H1 (cell line): ENCODE measurements at regions not wholly inside any gene's neighbourhood (a gene's known extent, or its start where the extent isn't known, plus 50 kb on each side); places are given as distances from the start of the nearest gene placed in this dataset.

Experiments
- CTCF ChIA-PET: fragments of 300-600 bp; sonication (Branson Sonifier 250); formaldehyde crosslinking; loops from one replicate; lab custom pipeline; 2021; ENCODE audit not compliant: partially characterized antibody; lab: Charles Lee
- POLR2A ChIA-PET: fragments of 300-600 bp; sonication (Branson Sonifier 250); formaldehyde crosslinking; loops from one replicate; lab custom pipeline; 2021; ENCODE audit warnings: inconsistent platforms; ENCODE audit not compliant: partially characterized antibody; lab: Charles Lee
- DNase-seq, 2 experiments: peaks; one replicate each; pipeline versions ENCODE4 v3.0.0 to v3.0.0-alpha.2; 2010 to 2022; ENCODE audit warnings: low spot score in 2 of 2, low read depth in 1 of 2, mixed read lengths in 1 of 2
- FAIRE-seq: peaks from 2 replicates; lab custom pipeline; 2011; peaks lifted over from hg19 to GRCh38; lab: Jason Lieb, UNC
- H2AFZ ChIP-seq: 2 replicates; pipeline ENCODE4 v1.8.1; 2012; ENCODE audit warnings: low read length, inconsistent platforms
- H2AK5ac ChIP-seq: 2 replicates; pipeline ENCODE4 v1.6.1; 2013; ENCODE audit warnings: low read depth, low read length
- H2BK120ac ChIP-seq: replicated peaks from 2 replicates; pipeline ENCODE3; 2013; ENCODE audit warnings: low read depth, low read length, inconsistent platforms
- H2BK12ac ChIP-seq: 2 replicates; pipeline ENCODE4 v1.6.1; 2013; ENCODE audit warnings: low read depth, low read length
- H2BK15ac ChIP-seq: 2 replicates; pipeline ENCODE4 v1.6.1; 2013; ENCODE audit warnings: low read length
- H2BK20ac ChIP-seq: 2 replicates; pipeline ENCODE4 v1.6.1; 2013; ENCODE audit warnings: low read length
- H2BK5ac ChIP-seq: 2 replicates; pipeline ENCODE4 v1.6.1; 2013; ENCODE audit warnings: low read depth, low read length
- H3K14ac ChIP-seq: 2 replicates; pipeline ENCODE4 v1.6.1; 2013; ENCODE audit warnings: inconsistent platforms; ENCODE audit not compliant: insufficient read length
- H3K18ac ChIP-seq: 2 replicates; pipeline ENCODE4 v1.6.1; 2013; ENCODE audit warnings: low read length; ENCODE audit errors: extremely low read depth
- H3K23ac ChIP-seq: 2 replicates; pipeline ENCODE4 v1.6.1; 2013; ENCODE audit warnings: inconsistent platforms; ENCODE audit not compliant: insufficient read length
- H3K23me2 ChIP-seq: 2 replicates; pipeline ENCODE4 v1.6.1; 2013; ENCODE audit warnings: low read depth, low read length
- H3K27ac ChIP-seq: 2 replicates; pipeline ENCODE4 v1.6.1; 2011; ENCODE audit warnings: low read depth, low read length, inconsistent platforms
- H3K27me3 ChIP-seq, 4 experiments: replicated peaks in 1 of 4; 1 replicate in 1 of 4; 2 replicates in 3 of 4; pipeline versions ENCODE4 v1.6.1 to v1.8.1; 2011 to 2013; ENCODE audit warnings: low read length in 3 of 4, mild to moderate bottlenecking in 3 of 4, inconsistent platforms in 2 of 4, mixed read lengths in 2 of 4, moderate library complexity in 1 of 4; ENCODE audit not compliant: control insufficient read depth in 3 of 4, insufficient read depth in 3 of 4; ENCODE audit errors: extremely low read depth in 1 of 4
- H3K36me3 ChIP-seq, 4 experiments: 2 replicates each; pipeline versions ENCODE4 v1.6.1 to v1.8.1; 2011 to 2013; ENCODE audit warnings: mild to moderate bottlenecking in 4 of 4, low read length in 3 of 4, moderate library complexity in 2 of 4, control low read depth in 1 of 4, inconsistent platforms in 1 of 4; ENCODE audit not compliant: insufficient read depth in 4 of 4, control insufficient read depth in 2 of 4
- H3K4ac ChIP-seq: replicated peaks from 2 replicates; pipeline ENCODE3; 2013; ENCODE audit warnings: low read length, low read depth, mixed read lengths, inconsistent platforms; ENCODE audit not compliant: insufficient read length
- H3K4me1 ChIP-seq, 4 experiments: replicated peaks in 1 of 4; 1 replicate in 1 of 4; 2 replicates in 3 of 4; pipeline versions ENCODE4 v1.6.1 to v1.8.1; 2011 to 2013; ENCODE audit warnings: low read length in 3 of 4, inconsistent platforms in 2 of 4, mixed read lengths in 1 of 4; ENCODE audit not compliant: insufficient read depth in 4 of 4, control insufficient read depth in 3 of 4
- H3K4me2 ChIP-seq, 2 experiments: 2 replicates each; pipeline versions ENCODE4 v1.6.1 to v1.8.1; 2011 to 2013; ENCODE audit warnings: low read depth in 2 of 2, low read length in 2 of 2, control low read depth in 1 of 2, inconsistent platforms in 1 of 2, mild to moderate bottlenecking in 1 of 2; ENCODE audit not compliant: insufficient read depth in 1 of 2
- H3K4me3 ChIP-seq, 4 experiments: fragments of 200-600, 300-600 bp in 1 of 4; sonication (generic), shearing (Covaris generic), sonication (Bioruptor Twin) in 1 of 4; 2 replicates each; pipeline versions ENCODE4 v1.5.1 to v1.8.1; 2011 to 2016; ENCODE audit warnings: low read length in 4 of 4, low read depth in 3 of 4, control low read depth in 2 of 4, inconsistent platforms in 2 of 4, mild to moderate bottlenecking in 2 of 4, mixed read lengths in 1 of 4, moderate library complexity in 1 of 4; ENCODE audit not compliant: insufficient read depth in 2 of 4; ENCODE audit errors: extremely low read depth in 1 of 4
- H3K56ac ChIP-seq: replicated peaks from 2 replicates; pipeline ENCODE3; 2013; ENCODE audit warnings: low read depth, mild to moderate bottlenecking, mixed read lengths, low read length, inconsistent platforms; ENCODE audit not compliant: insufficient read length
- H3K79me1 ChIP-seq: 2 replicates; pipeline ENCODE4 v1.6.1; 2013; ENCODE audit warnings: low read depth, low read length, control low read depth
- H3K79me2 ChIP-seq, 2 experiments: 2 replicates each; pipeline versions ENCODE4 v1.6.1 to v1.8.1; 2012 to 2013; ENCODE audit warnings: low read length in 2 of 2, mild to moderate bottlenecking in 2 of 2, inconsistent platforms in 1 of 2; ENCODE audit not compliant: insufficient read depth in 2 of 2, control insufficient read depth in 1 of 2
- H3K9ac ChIP-seq, 4 experiments: replicated peaks in 1 of 4; 1 replicate in 1 of 4; 2 replicates in 3 of 4; pipeline versions ENCODE4 v1.6.1 to v1.8.1; 2011 to 2013; ENCODE audit warnings: low read depth in 3 of 4, low read length in 3 of 4, control low read depth in 2 of 4, mild to moderate bottlenecking in 2 of 4, moderate library complexity in 2 of 4, inconsistent platforms in 1 of 4; ENCODE audit errors: extremely low read depth in 1 of 4
- H3K9me3 ChIP-seq, 2 experiments: 2 replicates each; pipeline versions ENCODE4 v1.6.1 to v1.8.1; 2012 to 2013; ENCODE audit warnings: mild to moderate bottlenecking in 2 of 2, moderate library complexity in 2 of 2, control low read depth in 1 of 2, inconsistent platforms in 1 of 2, low read depth in 1 of 2, low read length in 1 of 2, mixed read lengths in 1 of 2; ENCODE audit not compliant: insufficient read depth in 2 of 2
- H4K20me1 ChIP-seq, 2 experiments: replicated peaks in 1 of 2; 2 replicates each; pipeline versions ENCODE3 to v1.8.1; 2011 to 2013; ENCODE audit warnings: inconsistent platforms in 2 of 2, low read length in 2 of 2, mild to moderate bottlenecking in 1 of 2; ENCODE audit not compliant: insufficient read depth in 2 of 2, control insufficient read depth in 1 of 2
- H4K5ac ChIP-seq: 2 replicates; pipeline ENCODE4 v1.6.1; 2013; ENCODE audit warnings: low read length, low read depth, mixed read lengths, inconsistent platforms; ENCODE audit not compliant: insufficient read length
- H4K8ac ChIP-seq: 2 replicates; pipeline ENCODE4 v1.8.0; 2013; ENCODE audit warnings: mild to moderate bottlenecking, moderate library complexity, low read length, inconsistent platforms; ENCODE audit not compliant: insufficient read depth; ENCODE audit errors: extremely low read depth
- H4K91ac ChIP-seq: replicated peaks from 2 replicates; pipeline ENCODE3; 2013; ENCODE audit warnings: low read length, mixed read lengths, inconsistent platforms; ENCODE audit not compliant: insufficient read length
- CEBPB ChIP-seq: IDR thresholded peaks from 2 replicates; pipeline ENCODE4 v1.6.1; 2012; ENCODE audit warnings: low read depth, low read length
- HDAC2 ChIP-seq, 2 experiments: fragments of 300-600 bp in 1 of 2; sonication (generic) in 1 of 2; IDR thresholded peaks; 2 replicates each; pipeline ENCODE4 v1.6.1; 2011 to 2012; ENCODE audit warnings: low read depth in 2 of 2, low read length in 2 of 2, mild to moderate bottlenecking in 2 of 2, moderate library complexity in 2 of 2, borderline replicate concordance in 1 of 2, inconsistent platforms in 1 of 2
- POLR2A ChIP-seq, 2 experiments: IDR thresholded peaks; 1 replicate in 1 of 2; 2 replicates in 1 of 2; pipeline ENCODE4 v1.6.1; 2011; ENCODE audit warnings: low read depth in 2 of 2, low read length in 2 of 2, mild to moderate bottlenecking in 2 of 2; ENCODE audit errors: control extremely low read depth in 1 of 2
- SP1 ChIP-seq: IDR thresholded peaks from 2 replicates; pipeline ENCODE4 v1.6.1; 2011; ENCODE audit warnings: low read depth, low read length
- SP2 ChIP-seq: IDR thresholded peaks from 2 replicates; pipeline ENCODE4 v1.6.1; 2012; ENCODE audit warnings: mild to moderate bottlenecking, low read length, inconsistent platforms
- SRF ChIP-seq: IDR thresholded peaks from 2 replicates; pipeline ENCODE4 v1.6.1; 2011; ENCODE audit warnings: mild to moderate bottlenecking, low read depth, low read length, moderate library complexity
- TEAD4 ChIP-seq: IDR thresholded peaks from 2 replicates; pipeline ENCODE4 v1.6.1; 2012; ENCODE audit warnings: low read depth, low read length, inconsistent platforms, mixed read lengths
- WGBS, 2 experiments: shearing (Covaris generic) in 1 of 2; methylation state at CpG; one replicate each; pipeline versions ENCODE4 v1.1.6 to v1.1.7; 2013 to 2015; ENCODE audit warnings: low lambda C conversion rate in 2 of 2, mixed read lengths in 2 of 2, inconsistent platforms in 1 of 2, low coverage in 1 of 2, missing lambda C conversion rate in 1 of 2; ENCODE audit not compliant: insufficient replicate concordance in 2 of 2, insufficient coverage in 1 of 2, insufficient read length in 1 of 2; ENCODE audit errors: extremely low coverage in 1 of 2, missing lambda C conversion rate in 1 of 2; 5-methylcytosine and 5-hydroxymethylcytosine counted together
- TF ChIP-seq, protein P1 (sequence below): IDR thresholded peaks from 2 replicates; pipeline ENCODE4 v1.6.1; 2012; ENCODE audit warnings: inconsistent platforms

DNA sequence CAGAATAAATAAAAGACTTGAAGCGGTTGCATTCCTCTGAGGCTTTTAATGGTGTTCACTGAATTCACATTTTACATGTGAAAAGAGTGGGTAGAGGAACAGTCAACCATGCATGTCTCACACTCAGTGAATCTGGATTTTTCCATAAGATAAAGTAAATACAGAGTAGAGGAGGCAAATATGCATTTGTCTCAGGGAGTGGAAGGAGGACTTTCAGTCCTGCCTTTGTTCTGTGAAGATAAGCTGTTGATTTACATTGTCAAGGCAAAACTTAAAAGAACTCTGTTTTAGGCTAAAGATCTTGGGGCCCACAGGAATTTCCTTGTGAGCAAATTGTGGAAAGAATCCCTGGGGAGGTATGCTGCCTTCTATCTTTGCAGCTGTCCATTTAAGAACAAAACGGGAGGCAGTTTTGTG is 825.3 kb upstream of the MBL2 start:
- peak in 1 of 2 experiments; percentile 69 for DNase-seq
- Histone ChIP-seq H2AFZ (no peak overlapping the region), H2BK12ac (no peak overlapping the region), H3K4me2 (0 out of 4 replicates have a peak overlapping the region, but pooled peaks of 1 of the 2 experiments have one; percentile 11), H4K91ac (no peak overlapping the region), H3K4me1 (peaks cover 0 to 14% (median 9%) of the 10 kb centered on the region in 4 experiments; a peak in 4 of 7 replicates), H3K56ac (peak overlapping the region; percentile 5), H3K23me2 (no peaks in the 10 kb centered on the region), H3K27me3 (no peaks in the 10 kb centered on the region), H4K5ac (peak overlapping the region; percentile 100), H3K79me2 (no peaks in the 10 kb centered on the region), H4K20me1 (no peaks in the 10 kb centered on the region), H3K4me3 (no peak overlapping the region), H3K36me3 (peaks cover 0 to 10% (median 0%) of the 10 kb centered on the region in 4 experiments; a peak in 2 of 8 replicates), H3K4ac (no peak overlapping the region), H2BK5ac (peak overlapping the region; percentile 87; the same call in 1 of the 2 replicates), H3K23ac (no peak overlapping the region), H2AK5ac (no peak overlapping the region), H2BK15ac (no peak overlapping the region), H2BK120ac (no peak overlapping the region), H3K9me3 (peaks cover 2 to 5% of the 10 kb centered on the region in 2 experiments; a peak in 2 of 4 replicates), H3K27ac (peak overlapping the region; percentile 77; the same call in 1 of the 2 replicates), H4K8ac (no peak overlapping the region), H3K79me1 (no peaks in the 10 kb centered on the region), H3K18ac (peak overlapping the region; percentile 42; the same call in 1 of the 2 replicates), H3K9ac (no peak overlapping the region), H3K14ac (no peak overlapping the region), H2BK20ac (no peak overlapping the region)
- 3% methylated on average over 2 of the region's 2 CpGs; no CpG with 5 or more reads in 1 of the 2 experiments for WGBS, 2 experiments
- POLR2A ChIA-PET = interaction anchor here (0.8 to 2.3 kb wide), 13 partner anchors 8 to 786 kb away, joined by 3 to 30 read pairs (median 3); no protein-coding TSS in a partner anchor
- CTCF ChIA-PET = interaction anchor here (0.8 to 1.6 kb wide), 9 partner anchors 17 to 817 kb away, joined by 3 to 6 read pairs (median 3); no protein-coding TSS in a partner anchor
- FAIRE-seq = peak; percentile 94
- 0 out of 3 replicates have a peak, but pooled peaks of 1 of the 2 experiments have one; percentile 19 for TF ChIP-seq POLR2A (IDR thresholded peaks at IDR 0.05; ENCODE audit: control extremely low read depth in 1 of 2, low read depth in 2 of 2, low read length in 2 of 2)
- peak; percentile 31; the same call in 1 of the 2 replicates for TF ChIP-seq SRF
- peak; percentile 62; the same call in 1 of the 2 replicates for TF ChIP-seq SP1
- peak; percentile 77 to 90; a peak in 3 of 4 replicates for TF ChIP-seq HDAC2 (IDR thresholded peaks at IDR 0.05; ENCODE audit: borderline replicate concordance in 1 of 2, low read depth in 2 of 2, low read length in 2 of 2)
- TF ChIP-seq SP2 = no peak
- TF ChIP-seq, protein P1, sequence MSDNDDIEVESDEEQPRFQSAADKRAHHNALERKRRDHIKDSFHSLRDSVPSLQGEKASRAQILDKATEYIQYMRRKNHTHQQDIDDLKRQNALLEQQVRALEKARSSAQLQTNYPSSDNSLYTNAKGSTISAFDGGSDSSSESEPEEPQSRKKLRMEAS = 0 out of 2 replicates have a peak, but pooled peaks have one; percentile 16
- peak; percentile 35 for TF ChIP-seq TEAD4
- TF ChIP-seq CEBPB = no peak
